ACC112 (cell line): ENCODE measurements at regions not wholly inside any gene's neighbourhood (a gene's known extent, or its start where the extent isn't known, plus 50 kb on each side); places are given as distances from the start of the nearest gene placed in this dataset.
"Not testable (repeated sequence)": the region's sequence is repeated elsewhere in the genome, so short reads cannot be mapped to it uniquely, and the experiment has no call there.

Source experiments
- H2AFZ ChIP-seq: fragments of 200-600 bp; sonication (generic); one replicate; pipeline ENCODE4 v1.6.0; 2017; ENCODE audit warnings: antibody characterized with exemption, low read length; ENCODE audit not compliant: unreplicated experiment
- H3K27ac ChIP-seq: fragments of 200-600 bp; sonication (generic); 2 replicates; pipeline ENCODE4 v1.5.1; 2014; ENCODE audit warnings: low read depth, mild to moderate bottlenecking, antibody characterized with exemption, low read length, moderate library complexity
- H3K27me3 ChIP-seq: fragments of 200-600 bp; sonication (generic); 2 replicates; pipeline ENCODE4 v1.6.1; 2014; ENCODE audit warnings: mild to moderate bottlenecking, antibody characterized with exemption, low read length, moderate library complexity, mixed read lengths; ENCODE audit not compliant: insufficient read depth
- H3K36me3 ChIP-seq: fragments of 200-600 bp; sonication (generic); 2 replicates; pipeline ENCODE4 v1.6.1; 2016; ENCODE audit warnings: mild to moderate bottlenecking, antibody characterized with exemption, low read length, moderate library complexity, mixed read lengths; ENCODE audit not compliant: insufficient read depth
- H3K4me1 ChIP-seq: fragments of 200-600 bp; sonication (generic); one replicate; pipeline ENCODE4 v1.6.1; 2016; ENCODE audit warnings: low read length, mixed read lengths; ENCODE audit not compliant: insufficient read depth, unreplicated experiment, control insufficient read depth
- H3K4me3 ChIP-seq: fragments of 200-600 bp; sonication (generic); 2 replicates; pipeline ENCODE4 v1.5.1; 2014; ENCODE audit warnings: mild to moderate bottlenecking, low read depth, low read length
- H3K79me2 ChIP-seq: fragments of 200-600 bp; sonication (generic); one replicate; pipeline ENCODE4 v1.6.0; 2016; ENCODE audit warnings: low read length; ENCODE audit not compliant: control insufficient read depth, unreplicated experiment, insufficient read depth

- Histone ChIP-seq H2AFZ (no peak overlapping the region), H3K4me3 (no peak overlapping the region), H3K36me3 (no peaks in the 10 kb centered on the region), H3K4me1 (no peaks in the 10 kb centered on the region), H3K79me2 (no peaks in the 10 kb centered on the region), H3K27me3 (no peaks in the 10 kb centered on the region), H3K27ac (no peak overlapping the region)
Observed at GRCh38 chr10:33965795-33966581, 631.5 kb upstream of the NRP1 start.

GRCh38 chr10:33963729-33964128 lies 629.3 kb upstream of the NRP1 start:
- Histone ChIP-seq H3K79me2 (no peaks in the 10 kb centered on the region), H3K4me3 (no peak overlapping the region), H2AFZ (no peak overlapping the region), H3K4me1 (no peaks in the 10 kb centered on the region), H3K27me3 (no peaks in the 10 kb centered on the region), H3K27ac (no peak overlapping the region), H3K36me3 (no peaks in the 10 kb centered on the region)

GRCh38 chr10:33956322-33956721 lies 621.9 kb upstream of the NRP1 start:
- not testable (repeated sequence) for H3K4me1 ChIP-seq, H3K4me3 ChIP-seq

GRCh38 chr10:33955676-33956075 lies 621.2 kb upstream of the NRP1 start:
- no peaks in the 10 kb centered on the region for H3K79me2 ChIP-seq
- no peak overlapping the region for H2AFZ ChIP-seq
- H3K36me3 ChIP-seq: no peaks in the 10 kb centered on the region
- H3K27me3 ChIP-seq: no peaks in the 10 kb centered on the region
- H3K4me1 ChIP-seq: peaks cover 5% of the 10 kb centered on the region
- no peak overlapping the region for H3K27ac ChIP-seq
- no peak overlapping the region for H3K4me3 ChIP-seq

More at GRCh38 chr10:33956322-33956721, 621.9 kb upstream of the NRP1 start:
- H3K36me3 ChIP-seq, H3K27ac ChIP-seq, H2AFZ ChIP-seq, H3K79me2 ChIP-seq, H3K27me3 ChIP-seq: not testable (repeated sequence)

GRCh38 chr10:33952692-33953360 lies 618.4 kb upstream of the NRP1 start:
- no peaks in the 10 kb centered on the region for H3K27me3 ChIP-seq
- peak overlapping the region; percentile 36 for H3K27ac ChIP-seq
- no peaks in the 10 kb centered on the region for H3K79me2 ChIP-seq
- no peak overlapping the region for H2AFZ ChIP-seq
- no peaks in the 10 kb centered on the region for H3K36me3 ChIP-seq
- H3K4me1 ChIP-seq: peaks cover 5% of the 10 kb centered on the region
- no peak overlapping the region for H3K4me3 ChIP-seq

GRCh38 chr10:33950206-33950605 lies 615.7 kb upstream of the NRP1 start:
- no peaks in the 10 kb centered on the region for H3K27me3 ChIP-seq
- no peak overlapping the region for H3K4me3 ChIP-seq
- no peaks in the 10 kb centered on the region for H3K36me3 ChIP-seq
- H2AFZ ChIP-seq: no peak overlapping the region
- no peak overlapping the region for H3K27ac ChIP-seq
- peaks cover 5% of the 10 kb centered on the region for H3K4me1 ChIP-seq
- H3K79me2 ChIP-seq: no peaks in the 10 kb centered on the region

GRCh38 chr10:33947544-33947943 lies 613.1 kb upstream of the NRP1 start:
- no peak overlapping the region for H3K27ac ChIP-seq
- no peaks in the 10 kb centered on the region for H3K27me3 ChIP-seq
- H3K36me3 ChIP-seq: no peaks in the 10 kb centered on the region
- H2AFZ ChIP-seq: no peak overlapping the region
- no peaks in the 10 kb centered on the region for H3K4me1 ChIP-seq
- no peaks in the 10 kb centered on the region for H3K79me2 ChIP-seq
- H3K4me3 ChIP-seq: no peak overlapping the region

GRCh38 chr10:33945051-33945450 lies 610.6 kb upstream of the NRP1 start:
- no peaks in the 10 kb centered on the region for H3K27me3 ChIP-seq
- H2AFZ ChIP-seq: no peak overlapping the region
- no peaks in the 10 kb centered on the region for H3K36me3 ChIP-seq
- no peaks in the 10 kb centered on the region for H3K4me1 ChIP-seq
- no peaks in the 10 kb centered on the region for H3K79me2 ChIP-seq
- no peak overlapping the region for H3K4me3 ChIP-seq
- no peak overlapping the region for H3K27ac ChIP-seq

- H3K36me3 ChIP-seq: no peaks in the 10 kb centered on the region
- H3K27ac ChIP-seq: no peak overlapping the region
- no peaks in the 10 kb centered on the region for H3K27me3 ChIP-seq
- no peaks in the 10 kb centered on the region for H3K79me2 ChIP-seq
- H3K4me3 ChIP-seq: no peak overlapping the region
- H2AFZ ChIP-seq: no peak overlapping the region
- no peaks in the 10 kb centered on the region for H3K4me1 ChIP-seq
Observed at GRCh38 chr10:33942508-33942907, 608.0 kb upstream of the NRP1 start.

GRCh38 chr10:33939892-33940291 lies 605.4 kb upstream of the NRP1 start:
- H3K36me3 ChIP-seq: no peaks in the 10 kb centered on the region
- no peak overlapping the region for H3K4me3 ChIP-seq
- no peaks in the 10 kb centered on the region for H3K27me3 ChIP-seq

GRCh38 chr10:33939410-33939809 lies 604.9 kb upstream of the NRP1 start:
- Histone ChIP-seq H2AFZ (no peak overlapping the region), H3K79me2 (no peaks in the 10 kb centered on the region), H3K4me3 (no peak overlapping the region), H3K4me1 (no peaks in the 10 kb centered on the region), H3K27me3 (no peaks in the 10 kb centered on the region), H3K27ac (no peak overlapping the region), H3K36me3 (no peaks in the 10 kb centered on the region)

More at GRCh38 chr10:33939892-33940291, 605.4 kb upstream of the NRP1 start:
- H3K4me1 ChIP-seq: no peaks in the 10 kb centered on the region
- no peak overlapping the region for H2AFZ ChIP-seq
- H3K79me2 ChIP-seq: no peaks in the 10 kb centered on the region
- no peak overlapping the region for H3K27ac ChIP-seq
